IMR-90 (cell line): ENCODE measurements at regions not wholly inside any gene's neighbourhood (a gene's known extent, or its start where the extent isn't known, plus 50 kb on each side); places are given as distances from the start of the nearest gene placed in this dataset.

Experiments used
- ATAC-seq: fragments of 200-7000 bp; cut with Tn5 transposase; 2 replicates; pipeline ENCODE4 v1.9.1; 2020; ENCODE audit warnings: low read depth, mild to moderate bottlenecking, moderate library complexity
- BruUV-seq: library from RNA; stranded (reverse); fragments of 400-500 nt; replicated peaks from 2 replicates; lab custom pipeline; 2021; lab: Mats Ljungman, UMichigan
- CTCF ChIA-PET: fragments of 300-600 bp; formaldehyde crosslinking; extraction: SDS; loops from one replicate; lab custom pipeline; 2021; ENCODE audit warnings: antibody characterized with exemption; lab: Yijun Ruan, JAX
- POLR2A ChIA-PET: fragments of 300-600 bp; sonication (Branson Sonifier 250); formaldehyde crosslinking; loops from one replicate; lab custom pipeline; 2022; ENCODE audit warnings: antibody characterized with exemption; ENCODE audit not compliant: unreplicated experiment; lab: Charles Lee
- DNase-seq: peaks from one replicate; pipeline ENCODE4 v3.0.0; 2013
- H2AFZ ChIP-seq: replicated peaks from 2 replicates; pipeline ENCODE3; 2013; ENCODE audit warnings: low read length, mild to moderate bottlenecking; ENCODE audit not compliant: poor library complexity
- H2AK5ac ChIP-seq: 2 replicates; pipeline ENCODE4 v1.6.1; 2013; ENCODE audit warnings: low read depth, low read length, inconsistent platforms
- H2AK9ac ChIP-seq: replicated peaks from 2 replicates; pipeline ENCODE3; 2013; ENCODE audit warnings: mild to moderate bottlenecking, low read depth, low read length, moderate library complexity; ENCODE audit not compliant: poor library complexity
- H2BK120ac ChIP-seq: 2 replicates; pipeline ENCODE4 v1.6.1; 2013; ENCODE audit warnings: low read depth, low read length, inconsistent platforms
- H2BK15ac ChIP-seq: 3 replicates; pipeline ENCODE4 v1.6.1; 2013; ENCODE audit warnings: low read depth, low read length, inconsistent platforms
- H2BK20ac ChIP-seq: 2 replicates; pipeline ENCODE4 v1.6.1; 2013; ENCODE audit warnings: low read depth, mild to moderate bottlenecking, inconsistent platforms, low read length, moderate library complexity
- H2BK5ac ChIP-seq: 2 replicates; pipeline ENCODE4 v1.6.1; 2013; ENCODE audit warnings: mild to moderate bottlenecking, low read depth, low read length, inconsistent platforms; ENCODE audit not compliant: poor library complexity, severe bottlenecking
- H3K14ac ChIP-seq: replicated peaks from 2 replicates; pipeline ENCODE4 v1.6.1; 2013; ENCODE audit warnings: low read depth, low read length, inconsistent platforms
- H3K18ac ChIP-seq: 2 replicates; pipeline ENCODE4 v1.6.1; 2013; ENCODE audit warnings: low read depth, low read length, control low read depth
- H3K23ac ChIP-seq: 2 replicates; pipeline ENCODE4 v1.6.1; 2013; ENCODE audit warnings: low read depth, low read length, inconsistent platforms
- H3K27ac ChIP-seq: 2 replicates; pipeline ENCODE4 v1.5.1; 2013; ENCODE audit warnings: mild to moderate bottlenecking, control low read depth, low read length; ENCODE audit not compliant: insufficient read depth
- H3K27me3 ChIP-seq: 2 replicates; pipeline ENCODE4 v1.6.1; 2013; ENCODE audit warnings: low read length; ENCODE audit not compliant: control insufficient read depth, insufficient read depth
- H3K36me3 ChIP-seq: 2 replicates; pipeline ENCODE4 v1.6.1; 2013; ENCODE audit warnings: low read length, mixed read lengths; ENCODE audit not compliant: control insufficient read depth, insufficient read depth
- H3K4ac ChIP-seq: 2 replicates; pipeline ENCODE4 v1.6.1; 2013; ENCODE audit warnings: low read depth, low read length, inconsistent platforms
- H3K4me1 ChIP-seq: 2 replicates; pipeline ENCODE4 v1.6.1; 2013; ENCODE audit warnings: low read length, mixed read lengths; ENCODE audit not compliant: control insufficient read depth, insufficient read depth
- H3K4me2 ChIP-seq: 2 replicates; pipeline ENCODE4 v1.6.1; 2013; ENCODE audit warnings: low read depth, mild to moderate bottlenecking, control low read depth, low read length, moderate library complexity
- H3K4me3 ChIP-seq: 2 replicates; pipeline ENCODE4 v1.5.1; 2013; ENCODE audit warnings: low read depth, mild to moderate bottlenecking, control low read depth, low read length, moderate library complexity; ENCODE audit not compliant: insufficient read depth
- H3K56ac ChIP-seq: 2 replicates; pipeline ENCODE4 v1.6.1; 2013; ENCODE audit warnings: low read length, inconsistent platforms; ENCODE audit not compliant: insufficient read depth; ENCODE audit errors: extremely low read depth
- H3K79me1 ChIP-seq, 2 experiments: 2 replicates each; pipeline ENCODE4 v1.6.1; 2013; ENCODE audit warnings: low read length in 2 of 2, inconsistent platforms in 1 of 2, low read depth in 1 of 2
- H3K9ac ChIP-seq: 2 replicates; pipeline ENCODE4 v1.6.1; 2013; ENCODE audit warnings: low read depth, low read length, control low read depth
- H3K9me1 ChIP-seq: 2 replicates; pipeline ENCODE4 v1.6.1; 2013; ENCODE audit warnings: low read length, inconsistent platforms; ENCODE audit not compliant: insufficient read depth
- H3K9me3 ChIP-seq: 2 replicates; pipeline ENCODE4 v1.6.1; 2013; ENCODE audit warnings: low read length; ENCODE audit not compliant: control insufficient read depth, insufficient read depth
- H4K20me1 ChIP-seq: 2 replicates; pipeline ENCODE4 v1.6.1; 2013; ENCODE audit warnings: low read length, inconsistent platforms; ENCODE audit not compliant: insufficient read depth
- H4K5ac ChIP-seq: 2 replicates; pipeline ENCODE4 v1.6.1; 2013; ENCODE audit warnings: mild to moderate bottlenecking, low read depth, low read length, control low read depth
- H4K8ac ChIP-seq, 2 experiments: 2 replicates each; pipeline ENCODE4 v1.6.1; 2013; ENCODE audit warnings: low read depth in 2 of 2, low read length in 2 of 2, control low read depth in 1 of 2, inconsistent platforms in 1 of 2
- H4K91ac ChIP-seq: 2 replicates; pipeline ENCODE4 v1.6.1; 2013; ENCODE audit warnings: low read depth, low read length, inconsistent platforms; ENCODE audit not compliant: insufficient read depth
- BHLHE40 ChIP-seq: fragments of 150-350 bp; IDR thresholded peaks from 2 replicates; pipeline ENCODE4 v1.6.1; 2016; ENCODE audit warnings: mild to moderate bottlenecking, low read depth, low read length
- CHD1 ChIP-seq: IDR thresholded peaks from 2 replicates; pipeline ENCODE4 v1.6.1; 2012; ENCODE audit warnings: low read depth, low read length, improper control_type of control experiment
- ELK1 ChIP-seq: fragments of 150-350 bp; IDR thresholded peaks from 2 replicates; pipeline ENCODE4 v1.6.1; 2016; ENCODE audit warnings: low read depth, mild to moderate bottlenecking, low read length, moderate library complexity, borderline replicate concordance
- FOS ChIP-seq: fragments of 150-350 bp; IDR thresholded peaks from 2 replicates; pipeline ENCODE4 v1.6.1; 2016; ENCODE audit warnings: low read depth, low read length
- MAFK ChIP-seq: IDR thresholded peaks from 2 replicates; pipeline ENCODE4 v1.6.1; 2012; ENCODE audit warnings: low read depth, low read length, improper control_type of control experiment
- RAD21 ChIP-seq: IDR thresholded peaks from 2 replicates; pipeline ENCODE4 v1.6.1; 2012; ENCODE audit warnings: low read length, improper control_type of control experiment
- SMC3 ChIP-seq: fragments of 150-350 bp; IDR thresholded peaks from 2 replicates; pipeline ENCODE4 v1.6.1; 2016; ENCODE audit warnings: low read depth, mild to moderate bottlenecking, antibody characterized with exemption, low read length, moderate library complexity
- WGBS, 2 experiments: methylation state at CpG; one replicate each; pipeline versions ENCODE4 v1.1.5 to v1.1.7; 2013; ENCODE audit warnings: missing lambda C conversion rate in 2 of 2; ENCODE audit not compliant: insufficient read length in 1 of 2; ENCODE audit errors: extremely low coverage in 2 of 2; 5-methylcytosine and 5-hydroxymethylcytosine counted together
- dilution Hi-C: fragments of 300-500 bp; cut with HindIII; formaldehyde crosslinking; loops from one replicate; pipeline ENCODE4 v1.14.3; 2018; ENCODE audit warnings: low sequenced_read_pairs; ENCODE audit not compliant: unreplicated experiment
- in situ Hi-C: fragments of 300-500 bp; cut with MboI; formaldehyde crosslinking; loops from 3 replicates; pipeline ENCODE4 v1.14.3; 2019; ENCODE audit warnings: low sequenced_read_pairs, inconsistent platforms, mixed read lengths
- intact Hi-C: fragments of 100-400 bp; cut with micrococcal nuclease; formaldehyde crosslinking; loops from 2 replicates; pipeline ENCODE4 v1.10.0; 2022

GRCh38 chr2:220707261-220707660 is 864.8 kb downstream of the EPHA4 start:
- in situ Hi-C loops: no loop called here

More at GRCh38 chr2:220707261-220707660, 864.8 kb downstream of the EPHA4 start:
- Histone ChIP-seq H4K91ac (no peak overlapping the region), H2AK9ac (no peak overlapping the region), H3K4me2 (no peak overlapping the region), H2BK15ac (no peak overlapping the region), H3K27ac (no peak overlapping the region), H2BK120ac (no peak overlapping the region), H2BK5ac (no peak overlapping the region), H4K8ac (no peak overlapping the region), H3K14ac (no peak overlapping the region), H3K9me1 (no peaks in the 10 kb centered on the region), H3K4me1 (no peaks in the 10 kb centered on the region), H3K56ac (no peak overlapping the region), H2AFZ (no peak overlapping the region), H3K36me3 (no peaks in the 10 kb centered on the region), H2AK5ac (no peak overlapping the region), H3K9ac (no peak overlapping the region), H3K27me3 (no peaks in the 10 kb centered on the region), H3K4me3 (no peak overlapping the region), H3K18ac (no peak overlapping the region), H4K20me1 (no peaks in the 10 kb centered on the region), H3K9me3 (no peaks in the 10 kb centered on the region), H3K4ac (no peak overlapping the region), H3K23ac (no peak overlapping the region), H3K79me1 (no peaks in the 10 kb centered on the region), H4K5ac (no peak overlapping the region), H2BK20ac (no peak overlapping the region)
- ATAC-seq (no peak), DNase-seq (no peak)
- no TSS peak for BruUV-seq
- ChIA-PET POLR2A (no interaction called here), CTCF (no interaction called here)
- dilution Hi-C loops: no loop called here
- intact Hi-C loops: no loop called here
- WGBS, 2 experiments: no CpG with 5 or more reads among the region's 3 CpGs
- no peak for TF ChIP-seq CHD1
- no peak for TF ChIP-seq ELK1
- no peak for TF ChIP-seq MAFK
- TF ChIP-seq FOS: no peak
- TF ChIP-seq BHLHE40: no peak
- TF ChIP-seq RAD21: no peak
- no peak for TF ChIP-seq SMC3
